HG02759 (cell line): ENCODE measurements at regions not wholly inside any gene's neighbourhood (a gene's known extent, or its start where the extent isn't known, plus 50 kb on each side); places are given as distances from the start of the nearest gene placed in this dataset.
A peak's percentile ranks its signal among the peaks of the same experiment; 100 is the strongest.
"Not testable (repeated sequence)": the region's sequence is repeated elsewhere in the genome, so short reads cannot be mapped to it uniquely, and the experiment has no call there.

Experiments
- ATAC-seq: cut with Tn5 transposase; IDR thresholded peaks from one replicate; pipeline ENCODE4 v1.9.1; 2021; ENCODE audit warnings: mild to moderate bottlenecking, moderate library complexity; ENCODE audit not compliant: unreplicated experiment

DNA sequence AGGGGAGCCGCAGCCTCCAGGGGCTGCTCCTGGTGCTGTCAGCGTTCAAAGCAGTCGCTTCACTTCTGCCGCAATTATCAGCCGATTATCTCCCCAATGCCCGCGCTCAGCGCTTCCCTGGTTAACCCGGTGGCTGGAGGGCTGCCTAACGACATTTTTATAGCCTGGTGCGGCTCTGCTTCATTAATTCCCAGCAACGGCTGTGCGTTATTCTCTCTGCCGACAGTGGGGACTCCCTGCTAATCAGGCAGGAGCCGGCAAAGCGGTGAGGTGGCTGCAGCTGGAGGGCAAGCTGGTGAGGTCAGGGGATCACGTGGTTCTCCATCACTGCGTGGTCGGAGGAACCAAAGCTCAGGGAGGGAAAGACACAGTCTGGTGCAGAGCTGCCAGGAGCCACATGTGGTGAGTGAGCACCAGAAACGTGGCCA is 62.9 kb downstream of the GLRX5 start:
- ATAC-seq: peak; percentile 80

- no peak for ATAC-seq
Observed at GRCh38 chr14:95601650-95602049, 66.8 kb downstream of the GLRX5 start.

DNA sequence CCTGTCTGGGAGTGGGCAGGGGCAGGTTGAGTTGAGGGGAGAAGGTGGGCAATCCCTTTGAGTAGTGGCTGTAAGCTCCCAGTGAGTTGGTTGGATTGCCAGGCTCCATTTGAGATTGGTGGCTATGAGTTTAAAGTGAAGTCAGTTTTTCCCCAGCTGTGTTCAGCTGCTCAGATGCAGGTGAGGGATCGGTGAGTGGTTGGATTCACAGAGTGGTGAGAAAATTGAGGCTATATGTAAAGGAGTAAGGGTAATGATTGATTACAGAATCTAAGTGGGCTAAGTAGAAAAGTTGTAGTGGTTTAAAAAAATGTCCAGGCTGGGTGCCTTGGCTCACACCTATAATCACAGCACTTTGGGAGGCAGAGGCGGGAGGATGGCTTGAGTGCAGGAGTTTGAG is 68.6 kb downstream of the GLRX5 start:
- ATAC-seq: no peak

DNA sequence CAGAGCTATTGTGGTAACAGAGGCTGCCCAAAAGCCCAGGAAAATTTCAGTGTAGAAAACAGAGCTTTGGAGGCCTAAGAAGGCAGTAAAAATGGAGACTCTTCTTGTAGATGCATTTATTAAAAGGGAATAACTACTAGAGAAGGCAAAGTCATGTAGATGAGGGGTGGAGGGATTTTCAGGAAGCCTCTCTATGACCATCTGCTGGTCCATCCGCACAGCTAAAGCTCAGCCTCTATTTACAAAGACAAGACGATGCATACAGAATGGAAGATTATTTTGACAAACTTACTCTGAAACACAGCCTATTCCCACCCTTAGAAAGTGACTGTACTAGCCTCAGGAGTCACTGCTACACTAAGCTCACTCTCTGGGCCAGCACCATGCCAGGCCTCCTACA is 71.4 kb downstream of the GLRX5 start:
- ATAC-seq: no peak

DNA sequence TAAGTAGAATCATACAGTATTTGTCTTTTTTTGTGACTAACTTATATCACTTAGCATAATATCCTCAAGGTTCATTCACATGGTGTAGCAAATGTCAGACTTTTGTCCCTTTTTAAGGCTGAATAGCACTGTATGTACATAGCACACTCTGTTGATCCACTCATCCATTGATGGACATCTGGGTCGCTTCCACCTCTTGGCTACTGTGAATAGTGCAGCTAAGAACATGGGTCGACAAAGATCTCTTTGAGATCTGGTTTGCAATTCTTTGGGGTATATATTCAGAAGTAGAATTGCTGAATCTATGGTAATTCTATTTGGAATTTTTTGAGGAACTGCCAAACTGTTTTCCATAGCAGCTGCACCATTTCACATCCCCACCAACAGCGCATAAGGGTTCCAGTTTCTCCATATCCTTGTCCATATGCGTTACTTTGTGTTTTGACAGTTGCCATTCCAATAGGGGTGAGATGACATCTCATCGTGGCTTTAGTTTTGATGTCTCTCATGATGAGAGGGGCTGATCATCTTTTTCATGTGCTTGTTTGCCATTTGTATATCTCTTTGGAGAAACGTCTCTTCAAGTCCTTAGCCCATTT is 73.9 kb downstream of the GLRX5 start:
- ATAC-seq: no peak

DNA sequence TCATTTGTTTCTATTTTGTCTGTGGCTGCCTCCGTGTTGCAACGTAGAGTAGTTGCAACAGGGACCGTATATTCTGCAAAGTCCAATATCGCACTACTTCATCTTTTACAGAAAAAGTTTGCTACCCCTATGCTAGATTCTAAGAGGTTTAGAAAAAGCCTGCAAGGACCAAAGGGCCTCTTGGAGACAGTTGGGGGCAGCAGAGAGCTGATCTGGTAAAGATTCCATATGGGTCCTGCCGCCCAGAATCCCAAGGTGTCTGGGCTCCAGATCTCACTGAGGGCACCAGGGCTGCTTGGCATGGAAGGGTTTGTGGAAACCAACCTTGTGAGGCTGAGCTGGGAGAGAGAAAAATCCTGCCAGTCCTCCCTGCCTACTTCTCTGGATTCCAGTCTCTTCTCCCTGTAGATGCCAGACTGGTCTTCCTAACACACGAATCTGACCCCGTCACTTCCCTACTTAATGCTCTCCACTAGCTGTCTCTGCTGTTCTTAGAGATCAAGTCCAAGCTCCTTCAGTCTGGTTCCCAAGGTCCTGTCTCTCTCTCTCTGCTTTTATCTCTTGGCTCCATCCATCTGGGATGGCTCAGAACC is 74.6 kb downstream of the GLRX5 start:
- no peak for ATAC-seq

DNA sequence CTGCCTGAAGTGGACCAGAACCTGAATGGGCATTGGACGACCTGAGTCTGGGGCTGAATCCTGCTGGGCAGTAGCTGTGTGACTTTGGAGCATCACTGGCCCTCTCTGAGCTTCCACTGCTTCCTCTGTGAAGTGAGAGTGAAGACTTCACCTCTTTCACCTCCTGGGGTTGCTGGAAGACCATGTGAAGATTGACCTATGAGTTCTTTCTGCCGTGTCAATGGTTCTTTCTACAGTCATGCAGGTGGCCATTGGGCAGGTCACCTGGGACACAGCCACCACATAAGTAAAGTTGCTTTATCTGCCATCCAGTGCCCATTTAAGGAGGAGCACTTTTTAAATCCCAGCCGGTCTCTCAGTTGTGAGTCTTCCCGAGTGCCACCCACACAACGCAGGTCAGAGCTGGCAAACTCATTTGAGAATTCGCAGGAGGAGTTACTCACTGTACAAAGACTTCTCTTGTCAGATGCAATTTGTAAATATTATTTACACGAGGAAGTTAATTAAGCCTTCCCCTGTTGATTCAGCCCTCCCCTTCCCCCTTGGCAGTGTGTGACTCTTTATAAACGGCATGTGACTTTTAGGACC is 74.8 kb upstream of the TCL1B start:
- no peak for ATAC-seq

DNA sequence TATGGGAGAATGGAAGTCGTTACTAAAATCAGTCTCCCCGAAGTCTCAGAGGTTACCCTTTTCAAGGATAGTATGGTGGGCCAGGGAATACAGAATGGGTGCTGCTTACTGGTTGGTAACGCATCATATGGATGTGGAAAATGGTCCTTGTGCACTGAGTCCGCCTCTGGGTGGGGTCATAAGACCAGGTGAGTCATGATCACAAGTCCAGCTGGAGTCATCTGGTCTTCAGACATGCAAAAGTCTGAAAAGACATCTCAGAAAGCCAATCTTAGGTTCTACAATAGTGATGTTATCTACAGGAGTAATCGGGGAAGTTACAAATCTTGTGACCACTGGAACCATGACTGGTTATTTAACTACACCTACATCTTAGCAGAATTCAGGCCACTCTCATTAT is 71.9 kb upstream of the TCL1B start:
- peak; percentile 59 for ATAC-seq

GRCh38 chr14:95616745-95617144 is 69.5 kb upstream of the TCL1B start:
- no peak for ATAC-seq

GRCh38 chr14:95619785-95620417 is 66.3 kb upstream of the TCL1B start:
- ATAC-seq: no peak

GRCh38 chr14:95620659-95621059 is 65.6 kb upstream of the TCL1B start:
- ATAC-seq: no peak

- no peak for ATAC-seq
Observed at GRCh38 chr14:95623195-95623594, 63.0 kb upstream of the TCL1B start.

DNA sequence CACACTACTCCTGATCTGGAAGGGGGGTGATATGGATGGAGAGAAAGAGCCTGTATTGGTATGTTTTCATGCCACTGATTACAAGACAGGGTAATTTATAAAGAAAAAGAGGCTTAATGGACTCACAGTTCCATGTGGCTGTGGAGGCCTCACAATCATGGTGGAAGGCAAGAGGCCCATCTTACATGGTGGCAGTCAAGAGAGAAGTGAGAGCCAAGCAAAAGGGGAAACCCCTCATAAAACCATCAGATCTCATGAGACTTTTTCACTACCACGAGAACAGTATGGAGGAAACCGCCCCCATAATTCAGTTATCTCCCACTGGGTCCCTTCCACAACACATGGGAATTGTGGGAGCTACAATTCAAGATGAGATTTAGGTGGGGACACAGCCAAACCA is 60.5 kb upstream of the TCL1B start:
- ATAC-seq: not testable (repeated sequence)

DNA sequence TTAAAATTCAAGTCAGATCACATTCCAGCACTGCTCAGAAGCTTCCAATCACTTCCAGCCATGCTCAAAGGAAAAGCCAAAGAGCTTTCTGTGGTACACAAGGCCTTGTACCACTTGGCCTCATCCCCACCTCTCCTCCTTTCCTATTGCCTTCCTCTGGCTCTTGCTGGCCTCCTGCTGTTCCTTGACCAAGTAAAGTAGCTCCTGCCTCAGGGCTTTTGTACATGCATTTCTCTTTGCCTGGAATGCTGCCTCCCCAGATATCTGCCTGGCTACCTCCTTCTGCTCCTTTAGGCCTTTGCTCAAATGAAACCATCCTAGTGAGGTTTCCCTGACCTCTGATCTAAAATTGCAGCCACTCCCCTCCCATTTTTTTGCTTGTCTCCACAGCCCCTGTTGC is 51.2 kb upstream of the TCL1B start:
- no peak for ATAC-seq
